H1 (cell line): ENCODE measurements at regions not wholly inside any gene's neighbourhood (a gene's known extent, or its start where the extent isn't known, plus 50 kb on each side); places are given as distances from the start of the nearest gene placed in this dataset.

ENCODE experiments used
- PHF8 ChIP-seq: fragments of 200-600 bp; sonication (generic); conservative IDR thresholded peaks from 2 replicates; pipeline ENCODE4 v1.7.1; 2012; ENCODE audit warnings: low read depth, mild to moderate bottlenecking, inconsistent platforms, low read length, moderate library complexity

GRCh38 chr6:753486-753885 is 60.5 kb upstream of the EXOC2 start (continued):
- TF ChIP-seq PHF8, result no peak
- TF ChIP-seq, all 59 proteins: peak for 0
